Caco-2 (cell line): ENCODE measurements at regions not wholly inside any gene's neighbourhood (a gene's known extent, or its start where the extent isn't known, plus 50 kb on each side); places are given as distances from the start of the nearest gene placed in this dataset.

Experiments used
- BruUV-seq: library from RNA; stranded (reverse); fragments of 400-500 nt; replicated peaks from 2 replicates; lab custom pipeline; 2021; lab: Mats Ljungman, UMichigan
- CTCF ChIA-PET: fragments of 300-600 bp; sonication (Branson Sonifier 250); formaldehyde crosslinking; loops from one replicate; lab custom pipeline; 2022; ENCODE audit warnings: antibody characterized with exemption; lab: Charles Lee
- POLR2A ChIA-PET: fragments of 300-600 bp; sonication (Branson Sonifier 250); formaldehyde crosslinking; loops from one replicate; lab custom pipeline; 2022; ENCODE audit warnings: antibody characterized with exemption; lab: Charles Lee
- DNase-seq, 2 experiments: peaks; one replicate each; pipeline versions ENCODE4 v3.0.0 to v3.0.0-alpha.2; 2020 to 2022
- H3K27me3 ChIP-seq: replicated peaks from 2 replicates; pipeline ENCODE4 v1.6.0; 2011; ENCODE audit warnings: low read length; ENCODE audit not compliant: control insufficient read depth, insufficient read depth
- H3K36me3 ChIP-seq: 2 replicates; pipeline ENCODE4 v1.5.1; 2011; ENCODE audit warnings: low read length; ENCODE audit not compliant: control insufficient read depth, insufficient read depth
- H3K4me1 ChIP-seq: fragments of 250-450 bp; sonication (Bioruptor Pico); 2 replicates; pipeline ENCODE4 v1.5.1; 2020; ENCODE audit warnings: mild to moderate bottlenecking
- H3K4me3 ChIP-seq: 2 replicates; pipeline ENCODE4 v1.5.1; 2011; ENCODE audit warnings: low read depth, mild to moderate bottlenecking, control low read depth, low read length
- H3K9me3 ChIP-seq: fragments of 250-450 bp; sonication (Bioruptor Pico); 2 replicates; pipeline ENCODE4 v1.5.1; 2020; ENCODE audit warnings: mild to moderate bottlenecking, moderate library complexity
- H3K27ac Mint-ChIP-seq: one replicate; pipeline ENCODE4 v1.8.0; 2022; ENCODE audit warnings: mixed read lengths; ENCODE audit not compliant: unreplicated experiment
- H3K27me3 Mint-ChIP-seq: one replicate; pipeline ENCODE4 v1.8.0; 2022; ENCODE audit warnings: mixed read lengths; ENCODE audit not compliant: insufficient read depth, unreplicated experiment
- H3K36me3 Mint-ChIP-seq: one replicate; pipeline ENCODE4 v1.8.0; 2022; ENCODE audit warnings: mild to moderate bottlenecking, mixed read lengths; ENCODE audit not compliant: insufficient read depth, unreplicated experiment
- H3K4me1 Mint-ChIP-seq: one replicate; pipeline ENCODE4 v1.8.0; 2022; ENCODE audit warnings: low read depth, mixed read lengths; ENCODE audit not compliant: unreplicated experiment
- H3K4me3 Mint-ChIP-seq: one replicate; pipeline ENCODE4 v1.8.0; 2022; ENCODE audit warnings: mild to moderate bottlenecking, moderate library complexity, mixed read lengths; ENCODE audit not compliant: unreplicated experiment
- H3K9me3 Mint-ChIP-seq: one replicate; pipeline ENCODE4 v1.8.0; 2022; ENCODE audit warnings: mixed read lengths; ENCODE audit not compliant: unreplicated experiment
- intact Hi-C: fragments of 100-400 bp; cut with micrococcal nuclease; formaldehyde crosslinking; loops from one replicate; pipeline ENCODE4 v1.10.0; 2022; ENCODE audit not compliant: unreplicated experiment
- TF ChIP-seq, protein P1 (sequence below), 2 experiments: fragments of 200-600 bp in 1 of 2; IDR thresholded peaks; 1 replicate in 1 of 2; 2 replicates in 1 of 2; pipeline versions ENCODE4 v1.5.1 to v1.8.0; 2011 to 2022; ENCODE audit warnings: antibody characterized with exemption in 1 of 2, control low read depth in 1 of 2, inconsistent platforms in 1 of 2, low read depth in 1 of 2, low read length in 1 of 2, mild to moderate bottlenecking in 1 of 2, moderate library complexity in 1 of 2; ENCODE audit not compliant: insufficient read depth in 1 of 2, severe bottlenecking in 1 of 2, unreplicated experiment in 1 of 2

DNA sequence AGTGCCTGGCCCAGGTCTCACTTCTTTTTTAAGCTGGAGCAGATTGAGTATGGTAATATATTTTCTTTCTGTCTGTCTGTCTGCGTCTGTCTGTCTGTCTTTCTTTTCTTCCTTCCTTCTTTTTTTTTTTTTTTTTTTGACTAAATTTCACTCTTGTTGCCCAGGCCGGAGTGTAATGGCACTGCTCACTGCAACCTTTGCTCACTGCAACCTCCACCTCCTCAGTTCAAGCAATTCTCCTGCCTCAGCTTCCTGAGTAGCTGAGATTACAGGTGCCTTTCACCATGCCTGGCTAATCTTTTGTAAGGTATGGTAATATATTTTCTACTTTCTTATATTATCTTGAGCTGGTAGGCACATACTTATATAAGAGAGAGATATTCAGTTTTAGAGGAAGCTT is 196.3 kb upstream of the MARCKS start:
- no peaks in the 10 kb centered on the region for H3K36me3 ChIP-seq
- H3K27me3 ChIP-seq, result no peaks in the 10 kb centered on the region
- peaks cover 19% of the 10 kb centered on the region for H3K4me1 ChIP-seq
- no peak for DNase-seq
- H3K4me3 ChIP-seq, result no peak overlapping the region
- TF ChIP-seq, protein P1, sequence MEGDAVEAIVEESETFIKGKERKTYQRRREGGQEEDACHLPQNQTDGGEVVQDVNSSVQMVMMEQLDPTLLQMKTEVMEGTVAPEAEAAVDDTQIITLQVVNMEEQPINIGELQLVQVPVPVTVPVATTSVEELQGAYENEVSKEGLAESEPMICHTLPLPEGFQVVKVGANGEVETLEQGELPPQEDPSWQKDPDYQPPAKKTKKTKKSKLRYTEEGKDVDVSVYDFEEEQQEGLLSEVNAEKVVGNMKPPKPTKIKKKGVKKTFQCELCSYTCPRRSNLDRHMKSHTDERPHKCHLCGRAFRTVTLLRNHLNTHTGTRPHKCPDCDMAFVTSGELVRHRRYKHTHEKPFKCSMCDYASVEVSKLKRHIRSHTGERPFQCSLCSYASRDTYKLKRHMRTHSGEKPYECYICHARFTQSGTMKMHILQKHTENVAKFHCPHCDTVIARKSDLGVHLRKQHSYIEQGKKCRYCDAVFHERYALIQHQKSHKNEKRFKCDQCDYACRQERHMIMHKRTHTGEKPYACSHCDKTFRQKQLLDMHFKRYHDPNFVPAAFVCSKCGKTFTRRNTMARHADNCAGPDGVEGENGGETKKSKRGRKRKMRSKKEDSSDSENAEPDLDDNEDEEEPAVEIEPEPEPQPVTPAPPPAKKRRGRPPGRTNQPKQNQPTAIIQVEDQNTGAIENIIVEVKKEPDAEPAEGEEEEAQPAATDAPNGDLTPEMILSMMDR (IDR thresholded peaks at IDR 0.05; ENCODE audit: insufficient read depth in 1 of 2, low read depth in 1 of 2, low read length in 1 of 2, severe bottlenecking in 1 of 2, unreplicated experiment in 1 of 2), result no peak
- BruUV-seq, result no TSS peak
- H3K9me3 ChIP-seq, result no peaks in the 10 kb centered on the region
- CTCF ChIA-PET, result interaction anchor here (0.7 kb wide), 1 partner anchor 198 kb away, joined by 8 read pairs; no protein-coding TSS in a partner anchor
- intact Hi-C loops, result no loop called here
- Mint-ChIP-seq H3K9me3 (no peaks in the 10 kb centered on the region), H3K27me3 (no peaks in the 10 kb centered on the region), H3K27ac (no peak overlapping the region), H3K36me3 (no peaks in the 10 kb centered on the region), H3K4me1 (no peaks in the 10 kb centered on the region), H3K4me3 (no peak overlapping the region)
- POLR2A ChIA-PET, result no interaction called here

DNA sequence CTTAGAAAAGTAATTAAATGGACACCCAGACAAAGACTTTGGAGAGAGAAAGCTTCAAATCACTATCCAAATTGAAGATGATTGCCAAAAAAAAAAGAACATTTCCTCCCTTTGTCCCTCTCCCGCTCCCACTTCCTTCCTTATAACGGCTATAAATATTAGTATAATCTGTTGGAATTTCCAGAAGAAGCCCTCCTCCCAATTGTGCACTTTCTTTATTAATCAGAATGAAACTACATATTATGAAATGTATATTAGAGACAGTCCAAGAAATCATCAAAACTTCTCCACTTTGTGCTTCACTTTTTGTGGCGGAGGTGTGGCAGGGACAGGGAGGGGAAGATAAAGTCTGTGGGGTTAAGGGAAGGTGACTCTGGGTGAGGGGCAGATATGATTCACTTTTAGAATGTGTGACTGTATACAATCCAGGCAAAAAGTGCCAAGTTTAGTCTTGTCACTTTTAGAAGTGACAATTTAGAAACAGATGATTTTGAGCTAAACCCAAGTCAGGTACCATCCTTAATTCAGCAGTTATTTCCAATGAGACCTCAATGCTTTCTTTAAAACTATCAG is 195.0 kb upstream of the MARCKS start:
- TF ChIP-seq, protein P1 (IDR thresholded peaks at IDR 0.05; ENCODE audit: insufficient read depth in 1 of 2, low read depth in 1 of 2, low read length in 1 of 2, severe bottlenecking in 1 of 2, unreplicated experiment in 1 of 2), result no peak

DNA sequence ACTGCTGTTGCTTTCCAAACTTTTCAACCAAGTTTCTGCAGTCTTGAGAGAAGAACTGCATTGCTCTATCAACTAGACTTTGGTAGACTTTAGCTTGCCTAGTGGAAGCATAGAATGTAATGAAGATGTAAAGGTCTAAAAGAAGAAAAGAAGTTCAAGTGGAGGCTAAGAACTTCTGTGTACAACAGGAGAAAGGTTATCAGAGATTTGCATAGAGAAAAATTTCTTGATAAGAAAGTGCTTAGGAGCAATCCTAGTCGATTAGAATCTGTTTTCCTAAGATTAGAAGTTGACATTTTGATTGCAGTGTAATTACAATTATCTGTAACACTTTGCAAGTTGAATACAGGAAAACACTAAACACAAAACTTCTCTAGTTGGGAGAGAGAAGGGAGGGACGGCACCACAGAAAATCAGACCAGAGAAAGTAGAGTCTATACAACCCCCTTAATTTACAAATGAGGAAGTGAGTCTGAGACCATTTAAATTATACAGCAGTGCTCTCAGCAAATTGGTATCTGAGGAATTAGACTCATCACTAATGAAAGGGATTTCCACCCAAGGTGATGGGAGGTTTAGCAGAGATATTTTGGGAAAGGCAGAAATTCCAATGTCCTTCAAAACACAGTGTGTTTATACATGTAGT is 194.3 kb upstream of the MARCKS start:
- no TSS peak for BruUV-seq
- TF ChIP-seq, protein P1 (IDR thresholded peaks at IDR 0.05; ENCODE audit: insufficient read depth in 1 of 2, low read depth in 1 of 2, low read length in 1 of 2, severe bottlenecking in 1 of 2, unreplicated experiment in 1 of 2), result no peak
- Histone ChIP-seq H3K27me3 (no peaks in the 10 kb centered on the region), H3K36me3 (no peaks in the 10 kb centered on the region), H3K9me3 (no peaks in the 10 kb centered on the region), H3K4me1 (peaks cover 19% of the 10 kb centered on the region), H3K4me3 (no peak overlapping the region)
- Mint-ChIP-seq H3K4me1 (no peaks in the 10 kb centered on the region), H3K27ac (no peak overlapping the region), H3K9me3 (no peaks in the 10 kb centered on the region), H3K4me3 (no peak overlapping the region), H3K36me3 (no peaks in the 10 kb centered on the region), H3K27me3 (no peaks in the 10 kb centered on the region)
- CTCF ChIA-PET, result interaction anchor here (0.6 kb wide), 1 partner anchor 786 kb away, joined by 3 read pairs; no protein-coding TSS in a partner anchor
- intact Hi-C loops, result loop anchor here (2.0 kb wide), 1 partner anchor 20 kb away; no protein-coding TSS in a partner anchor
- POLR2A ChIA-PET, result no interaction called here
- DNase-seq, result no peak

More for the DNA sequence above, 195.0 kb upstream of the MARCKS start:
- Mint-ChIP-seq H3K36me3 (no peaks in the 10 kb centered on the region), H3K27me3 (no peaks in the 10 kb centered on the region), H3K27ac (no peak overlapping the region), H3K4me1 (no peaks in the 10 kb centered on the region), H3K4me3 (no peak overlapping the region), H3K9me3 (no peaks in the 10 kb centered on the region)
- intact Hi-C loops, result loop anchor here (2.0 kb wide), 1 partner anchor 19 kb away; no protein-coding TSS in a partner anchor
- no peaks in the 10 kb centered on the region for H3K27me3 ChIP-seq
- CTCF ChIA-PET, result no interaction called here
- no peak for DNase-seq
- BruUV-seq, result no TSS peak
- H3K36me3 ChIP-seq, result no peaks in the 10 kb centered on the region
- H3K4me3 ChIP-seq, result no peak overlapping the region
- H3K4me1 ChIP-seq, result peaks cover 19% of the 10 kb centered on the region
- H3K9me3 ChIP-seq, result no peaks in the 10 kb centered on the region
- POLR2A ChIA-PET, result no interaction called here
